HL-60/S4 treated with retinoic acid at 250 ng/mL for 4 days and 3 days (cell line): ENCODE measurements at regions not wholly inside any gene's neighbourhood (a gene's known extent, or its start where the extent isn't known, plus 50 kb on each side); places are given as distances from the start of the nearest gene placed in this dataset.

Source experiments
- in situ Hi-C: fragments of 300-500 bp; cut with MboI; formaldehyde crosslinking; loops from 2 replicates; pipeline ENCODE4 v1.7.0; 2022; ENCODE audit warnings: low sequenced_read_pairs

- in situ Hi-C loops: no loop called here
Observed at GRCh38 chr16:49027420-49027819, 254.2 kb downstream of the CBLN1 start.

- in situ Hi-C loops: no loop called here
Observed at GRCh38 chr16:49026566-49027181, 255.0 kb downstream of the CBLN1 start.

GRCh38 chr16:49024896-49025295 is 256.7 kb downstream of the CBLN1 start:
- in situ Hi-C loops: no loop called here

GRCh38 chr16:49024016-49024415 is 257.6 kb downstream of the CBLN1 start:
- in situ Hi-C loops: no loop called here

GRCh38 chr16:49023050-49023449 is 258.6 kb downstream of the CBLN1 start:
- in situ Hi-C loops: no loop called here

GRCh38 chr16:49022351-49022963 is 259.2 kb downstream of the CBLN1 start:
- in situ Hi-C loops: no loop called here

- in situ Hi-C loops: no loop called here
Observed at GRCh38 chr16:49021136-49021535, 260.5 kb downstream of the CBLN1 start.

GRCh38 chr16:49020436-49020835 is 261.2 kb downstream of the CBLN1 start:
- in situ Hi-C loops: no loop called here

GRCh38 chr16:49019831-49020230 is 261.8 kb downstream of the CBLN1 start:
- in situ Hi-C loops: no loop called here

- in situ Hi-C loops: no loop called here
Observed at GRCh38 chr16:49019081-49019633, 262.5 kb downstream of the CBLN1 start.

- in situ Hi-C loops: no loop called here
Observed at GRCh38 chr16:49018259-49018931, 263.2 kb downstream of the CBLN1 start.

GRCh38 chr16:49017501-49017900 is 264.1 kb downstream of the CBLN1 start:
- in situ Hi-C loops: no loop called here

GRCh38 chr16:49016461-49016860 is 265.2 kb downstream of the CBLN1 start:
- in situ Hi-C loops: no loop called here

GRCh38 chr16:49015225-49015592 is 266.4 kb downstream of the CBLN1 start:
- in situ Hi-C loops: no loop called here

GRCh38 chr16:49014277-49015224 is 267.1 kb downstream of the CBLN1 start:
- in situ Hi-C loops: no loop called here

- in situ Hi-C loops: no loop called here
Observed at GRCh38 chr16:49013727-49014080, 267.9 kb downstream of the CBLN1 start.

- in situ Hi-C loops: no loop called here
Observed at GRCh38 chr16:49012961-49013726, 268.5 kb downstream of the CBLN1 start.

GRCh38 chr16:49011901-49012300 is 269.7 kb downstream of the CBLN1 start:
- in situ Hi-C loops: no loop called here

GRCh38 chr16:49010879-49011278 is 270.8 kb downstream of the CBLN1 start:
- in situ Hi-C loops: no loop called here

GRCh38 chr16:49010396-49010795 is 271.2 kb downstream of the CBLN1 start:
- in situ Hi-C loops: no loop called here
